ENCODE measurements at regions not wholly inside any gene's neighbourhood (a gene's known extent, or its start where the extent isn't known, plus 50 kb on each side); places are given as distances from the start of the nearest gene placed in this dataset.
"Not testable (repeated sequence)": the region's sequence is repeated elsewhere in the genome, so short reads cannot be mapped to it uniquely, and the experiment has no call there.

GRCh38 chr13:18698332-18698731 lies 483.3 kb downstream of the TUBA3C start:
- POLR2A ChIA-PET; RAD21 ChIA-PET (ENCODE audit: low non-redundant PET in 1 of 2, low total read pairs in 2 of 2, uncharacterized antibody in 2 of 2, unreplicated experiment in 2 of 2); H3K9me2 ChIP-seq (ENCODE audit: insufficient read depth); H3K27ac ChIP-seq (ENCODE audit: low read depth, low read length); DNase-seq (ENCODE audit: low read depth, low spot score); H3K9me3 ChIP-seq (ENCODE audit: control insufficient read depth in 1 of 2, insufficient read depth in 1 of 2, low read depth in 1 of 2, low read length in 2 of 2); BruUV-seq (replicated peaks); H2AFZ ChIP-seq (ENCODE audit: low read depth, low read length, poor library complexity, severe bottlenecking); H3K27me3 ChIP-seq (ENCODE audit: insufficient read depth, low read length); H4K20me1 ChIP-seq (ENCODE audit: insufficient read depth); CTCF ChIA-PET; intact Hi-C loops (cut with micrococcal nuclease); H3K4me1 ChIP-seq (ENCODE audit: control insufficient read depth in 1 of 2, insufficient read depth in 2 of 2, low read length in 2 of 2); H3K4me3 ChIP-seq (replicated peaks in 1 of 2; ENCODE audit: low read depth in 1 of 2, low read length in 2 of 2); H3K79me2 ChIP-seq (ENCODE audit: insufficient read depth, low read length); H3K36me3 ChIP-seq (ENCODE audit: control insufficient read depth in 1 of 2, insufficient read depth in 2 of 2, low read length in 2 of 2); H3K9ac ChIP-seq (ENCODE audit: low read length); ATAC-seq; H3K4me2 ChIP-seq (ENCODE audit: low read length): not testable (repeated sequence)

- H4K20me1 ChIP-seq (ENCODE audit: insufficient read depth); H3K27me3 ChIP-seq (ENCODE audit: insufficient read depth, low read length); H2AFZ ChIP-seq (ENCODE audit: low read depth, low read length, poor library complexity, severe bottlenecking); DNase-seq (ENCODE audit: low read depth, low spot score); CTCF ChIA-PET; H3K36me3 ChIP-seq (ENCODE audit: control insufficient read depth in 1 of 2, insufficient read depth in 2 of 2, low read length in 2 of 2); H3K4me2 ChIP-seq (ENCODE audit: low read length); H3K79me2 ChIP-seq (ENCODE audit: insufficient read depth, low read length); BruUV-seq (replicated peaks); POLR2A ChIA-PET; RAD21 ChIA-PET (ENCODE audit: low non-redundant PET in 1 of 2, low total read pairs in 2 of 2, uncharacterized antibody in 2 of 2, unreplicated experiment in 2 of 2); H3K9me2 ChIP-seq (ENCODE audit: insufficient read depth); H3K27ac ChIP-seq (ENCODE audit: low read depth, low read length); intact Hi-C loops (cut with micrococcal nuclease); ATAC-seq; H3K4me1 ChIP-seq (ENCODE audit: control insufficient read depth in 1 of 2, insufficient read depth in 2 of 2, low read length in 2 of 2); H3K9ac ChIP-seq (ENCODE audit: low read length); H3K4me3 ChIP-seq (replicated peaks in 1 of 2; ENCODE audit: low read depth in 1 of 2, low read length in 2 of 2); H3K9me3 ChIP-seq (ENCODE audit: control insufficient read depth in 1 of 2, insufficient read depth in 1 of 2, low read depth in 1 of 2, low read length in 2 of 2): not testable (repeated sequence)
Observed at GRCh38 chr13:18697851-18698250, 483.8 kb downstream of the TUBA3C start.

- CTCF ChIA-PET; H3K36me3 ChIP-seq (ENCODE audit: control insufficient read depth in 1 of 2, insufficient read depth in 2 of 2, low read length in 2 of 2); H4K20me1 ChIP-seq (ENCODE audit: insufficient read depth); H3K79me2 ChIP-seq (ENCODE audit: insufficient read depth, low read length); H3K27me3 ChIP-seq (ENCODE audit: insufficient read depth, low read length); intact Hi-C loops (cut with micrococcal nuclease); ATAC-seq; H2AFZ ChIP-seq (ENCODE audit: low read depth, low read length, poor library complexity, severe bottlenecking); H3K4me1 ChIP-seq (ENCODE audit: control insufficient read depth in 1 of 2, insufficient read depth in 2 of 2, low read length in 2 of 2); POLR2A ChIA-PET; BruUV-seq (replicated peaks); RAD21 ChIA-PET (ENCODE audit: low non-redundant PET in 1 of 2, low total read pairs in 2 of 2, uncharacterized antibody in 2 of 2, unreplicated experiment in 2 of 2); H3K4me3 ChIP-seq (replicated peaks in 1 of 2; ENCODE audit: low read depth in 1 of 2, low read length in 2 of 2); H3K9ac ChIP-seq (ENCODE audit: low read length); H3K9me3 ChIP-seq (ENCODE audit: control insufficient read depth in 1 of 2, insufficient read depth in 1 of 2, low read depth in 1 of 2, low read length in 2 of 2); H3K27ac ChIP-seq (ENCODE audit: low read depth, low read length); H3K4me2 ChIP-seq (ENCODE audit: low read length); H3K9me2 ChIP-seq (ENCODE audit: insufficient read depth); DNase-seq (ENCODE audit: low read depth, low spot score): not testable (repeated sequence)
Observed at GRCh38 chr13:18697221-18697620, 484.4 kb downstream of the TUBA3C start.

- H3K27ac ChIP-seq (ENCODE audit: low read depth, low read length); ATAC-seq; RAD21 ChIA-PET (ENCODE audit: low non-redundant PET in 1 of 2, low total read pairs in 2 of 2, uncharacterized antibody in 2 of 2, unreplicated experiment in 2 of 2); H3K36me3 ChIP-seq (ENCODE audit: control insufficient read depth in 1 of 2, insufficient read depth in 2 of 2, low read length in 2 of 2); H3K27me3 ChIP-seq (ENCODE audit: insufficient read depth, low read length); CTCF ChIA-PET; POLR2A ChIA-PET; H3K4me1 ChIP-seq (ENCODE audit: control insufficient read depth in 1 of 2, insufficient read depth in 2 of 2, low read length in 2 of 2); BruUV-seq (replicated peaks); H3K4me3 ChIP-seq (replicated peaks in 1 of 2; ENCODE audit: low read depth in 1 of 2, low read length in 2 of 2); H3K9ac ChIP-seq (ENCODE audit: low read length); H3K79me2 ChIP-seq (ENCODE audit: insufficient read depth, low read length); DNase-seq (ENCODE audit: low read depth, low spot score); H4K20me1 ChIP-seq (ENCODE audit: insufficient read depth); H3K9me2 ChIP-seq (ENCODE audit: insufficient read depth); intact Hi-C loops (cut with micrococcal nuclease); H3K9me3 ChIP-seq (ENCODE audit: control insufficient read depth in 1 of 2, insufficient read depth in 1 of 2, low read depth in 1 of 2, low read length in 2 of 2); H2AFZ ChIP-seq (ENCODE audit: low read depth, low read length, poor library complexity, severe bottlenecking); H3K4me2 ChIP-seq (ENCODE audit: low read length): not testable (repeated sequence)
Observed at GRCh38 chr13:18677403-18677802, 504.2 kb downstream of the TUBA3C start.

GRCh38 chr13:18675268-18675667 lies 506.4 kb downstream of the TUBA3C start:
- H3K9ac ChIP-seq (ENCODE audit: low read length); H3K27ac ChIP-seq (ENCODE audit: low read depth, low read length); H3K27me3 ChIP-seq (ENCODE audit: insufficient read depth, low read length); DNase-seq (ENCODE audit: low read depth, low spot score); H3K9me3 ChIP-seq (ENCODE audit: control insufficient read depth in 1 of 2, insufficient read depth in 1 of 2, low read depth in 1 of 2, low read length in 2 of 2); RAD21 ChIA-PET (ENCODE audit: low non-redundant PET in 1 of 2, low total read pairs in 2 of 2, uncharacterized antibody in 2 of 2, unreplicated experiment in 2 of 2); H3K4me3 ChIP-seq (replicated peaks in 1 of 2; ENCODE audit: low read depth in 1 of 2, low read length in 2 of 2); H2AFZ ChIP-seq (ENCODE audit: low read depth, low read length, poor library complexity, severe bottlenecking); H3K36me3 ChIP-seq (ENCODE audit: control insufficient read depth in 1 of 2, insufficient read depth in 2 of 2, low read length in 2 of 2); intact Hi-C loops (cut with micrococcal nuclease); H4K20me1 ChIP-seq (ENCODE audit: insufficient read depth); H3K9me2 ChIP-seq (ENCODE audit: insufficient read depth); POLR2A ChIA-PET; BruUV-seq (replicated peaks); CTCF ChIA-PET; ATAC-seq; H3K79me2 ChIP-seq (ENCODE audit: insufficient read depth, low read length); H3K4me1 ChIP-seq (ENCODE audit: control insufficient read depth in 1 of 2, insufficient read depth in 2 of 2, low read length in 2 of 2); H3K4me2 ChIP-seq (ENCODE audit: low read length): not testable (repeated sequence)

All from HCT116 (cell line).